MG63 (cell line): ENCODE measurements at regions not wholly inside any gene's neighbourhood (a gene's known extent, or its start where the extent isn't known, plus 50 kb on each side); places are given as distances from the start of the nearest gene placed in this dataset.
A peak's percentile ranks its signal among the peaks of the same experiment; 100 is the strongest.
"Not testable (repeated sequence)": the region's sequence is repeated elsewhere in the genome, so short reads cannot be mapped to it uniquely, and the experiment has no call there.

Source experiments
- DNase-seq: peaks from one replicate; pipeline ENCODE4 v3.0.0-alpha.2; 2020
- H3K27me3 ChIP-seq: fragments of 250-450 bp; sonication (Bioruptor Pico); 2 replicates; pipeline ENCODE4 v1.5.1; 2020; ENCODE audit warnings: mild to moderate bottlenecking, moderate library complexity
- H3K36me3 ChIP-seq: fragments of 250-450 bp; sonication (Bioruptor Pico); 2 replicates; pipeline ENCODE4 v1.5.1; 2020; ENCODE audit warnings: mild to moderate bottlenecking, moderate library complexity
- H3K4me3 ChIP-seq: fragments of 250-450 bp; sonication (Bioruptor Pico); 2 replicates; pipeline ENCODE4 v1.5.1; 2020; ENCODE audit warnings: mild to moderate bottlenecking, moderate library complexity
- H3K9me3 ChIP-seq: fragments of 250-450 bp; sonication (Bioruptor Pico); 2 replicates; pipeline ENCODE4 v1.5.1; 2020; ENCODE audit warnings: mild to moderate bottlenecking, moderate library complexity

GRCh38 chr13:76668141-76668540, 218.1 kb downstream of the KCTD12 start:
- H3K9me3 ChIP-seq: no peaks in the 10 kb centered on the region
- no peaks in the 10 kb centered on the region for H3K27me3 ChIP-seq
- no peak for DNase-seq
- H3K4me3 ChIP-seq: no peak overlapping the region
- no peaks in the 10 kb centered on the region for H3K36me3 ChIP-seq

- H3K27me3 ChIP-seq: no peaks in the 10 kb centered on the region
- H3K4me3 ChIP-seq: no peak overlapping the region
- H3K36me3 ChIP-seq: no peaks in the 10 kb centered on the region
- no peaks in the 10 kb centered on the region for H3K9me3 ChIP-seq
- no peak for DNase-seq
Observed at GRCh38 chr13:76667551-76667950, 218.7 kb downstream of the KCTD12 start.

GRCh38 chr13:76663592-76664335, 222.4 kb downstream of the KCTD12 start:
- no peaks in the 10 kb centered on the region for H3K9me3 ChIP-seq
- no peaks in the 10 kb centered on the region for H3K36me3 ChIP-seq
- DNase-seq: no peak
- no peaks in the 10 kb centered on the region for H3K27me3 ChIP-seq
- no peak overlapping the region for H3K4me3 ChIP-seq

GRCh38 chr13:76659074-76659473, 227.1 kb downstream of the KCTD12 start:
- not testable (repeated sequence) for H3K4me3 ChIP-seq, H3K9me3 ChIP-seq, H3K36me3 ChIP-seq, DNase-seq, H3K27me3 ChIP-seq

GRCh38 chr13:76656500-76656899, 229.7 kb downstream of the KCTD12 start:
- Histone ChIP-seq H3K27me3 (no peaks in the 10 kb centered on the region), H3K9me3 (no peaks in the 10 kb centered on the region), H3K36me3 (no peaks in the 10 kb centered on the region), H3K4me3 (no peak overlapping the region)
- no peak for DNase-seq

GRCh38 chr13:76656056-76656455, 230.1 kb downstream of the KCTD12 start:
- H3K9me3 ChIP-seq: no peaks in the 10 kb centered on the region
- no peak overlapping the region for H3K4me3 ChIP-seq
- no peaks in the 10 kb centered on the region for H3K27me3 ChIP-seq
- no peaks in the 10 kb centered on the region for H3K36me3 ChIP-seq
- no peak for DNase-seq

GRCh38 chr13:76654263-76654662, 231.9 kb downstream of the KCTD12 start:
- Histone ChIP-seq H3K36me3 (no peaks in the 10 kb centered on the region), H3K4me3 (no peak overlapping the region), H3K27me3 (no peaks in the 10 kb centered on the region), H3K9me3 (no peaks in the 10 kb centered on the region)
- no peak for DNase-seq

GRCh38 chr13:76651286-76651685, 234.9 kb downstream of the KCTD12 start:
- H3K36me3 ChIP-seq: no peaks in the 10 kb centered on the region
- DNase-seq: no peak

GRCh38 chr13:76647550-76647949, 238.7 kb downstream of the KCTD12 start:
- Histone ChIP-seq H3K36me3 (no peaks in the 10 kb centered on the region), H3K9me3 (peaks cover 5% of the 10 kb centered on the region; the same call in 1 of the 2 replicates), H3K4me3 (no peak overlapping the region), H3K27me3 (no peaks in the 10 kb centered on the region)
- DNase-seq: no peak

More at GRCh38 chr13:76651286-76651685, 234.9 kb downstream of the KCTD12 start:
- Histone ChIP-seq H3K9me3 (peaks cover 5% of the 10 kb centered on the region; the same call in 1 of the 2 replicates), H3K4me3 (no peak overlapping the region), H3K27me3 (no peaks in the 10 kb centered on the region)

GRCh38 chr13:76646946-76647345, 239.3 kb downstream of the KCTD12 start:
- no peaks in the 10 kb centered on the region for H3K27me3 ChIP-seq
- H3K36me3 ChIP-seq: no peaks in the 10 kb centered on the region
- peaks cover 5% of the 10 kb centered on the region; the same call in 1 of the 2 replicates for H3K9me3 ChIP-seq
- no peak overlapping the region for H3K4me3 ChIP-seq
- DNase-seq: peak; percentile 28

GRCh38 chr13:76645632-76646031, 240.6 kb downstream of the KCTD12 start:
- Histone ChIP-seq H3K4me3 (no peak overlapping the region), H3K36me3 (no peaks in the 10 kb centered on the region), H3K9me3 (peaks cover 5% of the 10 kb centered on the region; the same call in 1 of the 2 replicates), H3K27me3 (no peaks in the 10 kb centered on the region)
- DNase-seq: no peak

- no peaks in the 10 kb centered on the region for H3K36me3 ChIP-seq
- no peak for DNase-seq
- H3K4me3 ChIP-seq: no peak overlapping the region
- H3K27me3 ChIP-seq: no peaks in the 10 kb centered on the region
- peaks cover 5% of the 10 kb centered on the region; the same call in 1 of the 2 replicates for H3K9me3 ChIP-seq
Observed at GRCh38 chr13:76644906-76645305, 241.3 kb downstream of the KCTD12 start.

GRCh38 chr13:76643596-76643995, 242.6 kb downstream of the KCTD12 start:
- Histone ChIP-seq H3K36me3 (no peaks in the 10 kb centered on the region), H3K27me3 (no peaks in the 10 kb centered on the region), H3K9me3 (peaks cover 5% of the 10 kb centered on the region; the same call in 1 of the 2 replicates), H3K4me3 (no peak overlapping the region)
- DNase-seq: no peak

- Histone ChIP-seq H3K9me3 (no peaks in the 10 kb centered on the region), H3K4me3 (no peak overlapping the region), H3K36me3 (no peaks in the 10 kb centered on the region), H3K27me3 (no peaks in the 10 kb centered on the region)
- DNase-seq: no peak
Observed at GRCh38 chr13:76641056-76641455, 245.1 kb downstream of the KCTD12 start.

GRCh38 chr13:76638882-76639281, 247.3 kb downstream of the KCTD12 start:
- H3K4me3 ChIP-seq: no peak overlapping the region
- H3K27me3 ChIP-seq: no peaks in the 10 kb centered on the region
- DNase-seq: no peak

GRCh38 chr13:76638181-76638580, 248.0 kb downstream of the KCTD12 start:
- no peak for DNase-seq

More at GRCh38 chr13:76638882-76639281, 247.3 kb downstream of the KCTD12 start:
- Histone ChIP-seq H3K9me3 (no peaks in the 10 kb centered on the region), H3K36me3 (no peaks in the 10 kb centered on the region)

GRCh38 chr13:76637641-76638141, 248.5 kb downstream of the KCTD12 start:
- no peak for DNase-seq
- Histone ChIP-seq H3K4me3 (no peak overlapping the region), H3K27me3 (no peaks in the 10 kb centered on the region), H3K36me3 (no peaks in the 10 kb centered on the region), H3K9me3 (no peaks in the 10 kb centered on the region)

More at GRCh38 chr13:76638181-76638580, 248.0 kb downstream of the KCTD12 start:
- Histone ChIP-seq H3K27me3 (no peaks in the 10 kb centered on the region), H3K9me3 (no peaks in the 10 kb centered on the region), H3K4me3 (no peak overlapping the region), H3K36me3 (no peaks in the 10 kb centered on the region)

GRCh38 chr13:76636829-76637228, 249.4 kb downstream of the KCTD12 start:
- Histone ChIP-seq H3K4me3 (no peak overlapping the region), H3K27me3 (no peaks in the 10 kb centered on the region), H3K36me3 (no peaks in the 10 kb centered on the region), H3K9me3 (no peaks in the 10 kb centered on the region)
- DNase-seq: no peak
